WERI-Rb-1 (cell line): ENCODE measurements at regions not wholly inside any gene's neighbourhood (a gene's known extent, or its start where the extent isn't known, plus 50 kb on each side); places are given as distances from the start of the nearest gene placed in this dataset.

Source experiments
- DNase-seq: peaks from one replicate; pipeline ENCODE4 v3.0.0-alpha.2; 2020
- H3K27ac ChIP-seq: fragments of 250-450 bp; sonication (Bioruptor Pico); 2 replicates; pipeline ENCODE4 v1.5.1; 2020; ENCODE audit warnings: mild to moderate bottlenecking, moderate library complexity
- H3K27me3 ChIP-seq: fragments of 250-450 bp; sonication (Bioruptor Pico); 2 replicates; pipeline ENCODE4 v1.5.1; 2021; ENCODE audit warnings: mild to moderate bottlenecking, low read depth, moderate library complexity; ENCODE audit not compliant: insufficient read depth, severe bottlenecking
- H3K36me3 ChIP-seq: fragments of 250-450 bp; sonication (Bioruptor Pico); 2 replicates; pipeline ENCODE4 v1.5.1; 2020; ENCODE audit warnings: mild to moderate bottlenecking, moderate library complexity
- H3K4me3 ChIP-seq: 2 replicates; pipeline ENCODE4 v1.5.1; 2011; ENCODE audit warnings: low read depth, mild to moderate bottlenecking, control low read depth, low read length
- H3K9me3 ChIP-seq: fragments of 250-450 bp; sonication (Bioruptor Pico); 2 replicates; pipeline ENCODE4 v1.5.1; 2021; ENCODE audit warnings: mild to moderate bottlenecking, moderate library complexity; ENCODE audit not compliant: severe bottlenecking
- CTCF ChIP-seq: IDR thresholded peaks from 2 replicates; pipeline ENCODE4 v1.5.1; 2011; ENCODE audit warnings: low read depth, mild to moderate bottlenecking, control low read depth, inconsistent platforms, low read length

DNA sequence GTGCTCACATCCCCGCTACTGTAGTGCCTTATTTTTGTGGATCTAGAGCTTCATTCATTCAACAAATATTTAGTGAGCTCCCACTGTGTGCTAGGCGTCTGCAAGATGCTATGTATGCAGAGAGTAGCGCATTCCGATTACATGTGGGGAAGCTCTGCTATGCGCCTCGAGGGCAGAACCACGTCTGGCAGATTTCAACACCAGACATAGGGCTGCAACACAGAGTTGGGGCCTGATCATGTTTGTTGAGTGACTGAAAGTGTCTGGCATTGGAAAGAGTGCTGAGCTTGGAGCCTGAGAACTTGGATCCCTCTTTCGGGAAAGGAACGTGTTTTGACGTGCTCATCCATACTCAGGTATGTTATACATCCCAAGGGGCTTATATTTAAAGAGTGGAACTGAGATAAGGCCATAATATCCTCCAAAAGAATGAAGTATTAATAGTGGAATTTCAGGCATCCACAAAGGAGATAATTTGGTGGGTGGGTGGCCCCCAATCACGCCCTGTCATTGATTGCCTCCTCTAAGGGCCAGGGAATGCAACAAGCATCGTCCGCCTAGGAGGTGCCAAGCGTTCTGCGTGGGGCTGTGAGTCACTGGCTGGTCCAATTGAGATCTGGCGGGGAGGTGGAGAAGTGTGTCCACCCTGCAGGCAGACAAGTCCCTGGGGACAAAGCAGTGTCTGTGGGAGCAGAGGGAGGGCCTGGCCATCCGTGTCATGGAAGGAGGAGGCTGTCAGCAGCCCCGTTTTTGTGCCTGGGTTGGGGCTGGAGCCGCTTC lies 62.8 kb upstream of the ZBTB40 start:
- DNase-seq: no peak
- no peak overlapping the region for H3K4me3 ChIP-seq
- H3K9me3 ChIP-seq: no peaks in the 10 kb centered on the region
- H3K36me3 ChIP-seq: no peaks in the 10 kb centered on the region
- H3K27me3 ChIP-seq: no peaks in the 10 kb centered on the region
- H3K27ac ChIP-seq: no peak overlapping the region
- TF ChIP-seq CTCF: no peak

GRCh38 chr1:22393587-22393986 lies 58.1 kb upstream of the ZBTB40 start:
- H3K27me3 ChIP-seq: no peaks in the 10 kb centered on the region
- no peak for TF ChIP-seq CTCF
- H3K27ac ChIP-seq: no peak overlapping the region
- H3K9me3 ChIP-seq: no peaks in the 10 kb centered on the region
- no peaks in the 10 kb centered on the region for H3K36me3 ChIP-seq
- DNase-seq: no peak
- H3K4me3 ChIP-seq: no peak overlapping the region

DNA sequence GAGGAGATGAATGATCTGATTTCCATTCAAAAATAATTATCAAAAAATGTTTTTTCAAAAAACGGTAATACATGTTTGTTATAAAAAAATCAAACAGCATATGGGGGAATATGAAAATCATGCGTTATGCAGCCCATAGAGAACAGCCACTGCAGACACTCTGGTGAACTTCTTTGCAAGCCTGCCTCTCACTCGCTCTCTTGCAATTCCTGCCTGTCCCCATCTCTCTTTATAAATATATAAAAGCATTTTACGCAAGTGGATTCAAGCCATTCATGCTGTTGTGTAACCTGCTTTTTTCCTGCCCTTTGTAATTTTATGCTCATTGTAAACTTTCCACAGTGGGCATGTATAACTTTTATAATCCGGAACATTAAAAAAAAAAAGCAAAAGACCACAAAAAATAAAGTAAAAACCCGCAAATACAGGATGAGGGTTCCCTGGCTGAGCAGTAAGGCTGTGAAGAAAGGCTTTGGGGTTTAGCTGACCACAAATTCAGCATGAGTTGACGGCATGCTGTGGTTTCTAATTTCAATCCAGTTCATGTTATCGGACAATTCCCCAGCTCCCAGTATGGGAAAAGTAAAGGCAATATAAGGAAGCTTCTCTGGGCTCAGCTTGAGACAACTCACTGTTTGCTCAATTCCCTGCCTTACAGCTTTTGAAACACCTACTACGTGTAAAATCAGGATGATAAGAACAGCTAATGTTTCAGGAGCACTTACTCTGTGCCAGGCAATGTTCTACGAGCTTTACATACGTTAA lies 52.8 kb upstream of the ZBTB40 start:
- Histone ChIP-seq H3K27me3 (no peaks in the 10 kb centered on the region), H3K27ac (no peak overlapping the region), H3K36me3 (no peaks in the 10 kb centered on the region), H3K4me3 (no peak overlapping the region), H3K9me3 (no peaks in the 10 kb centered on the region)
- no peak for DNase-seq
- no peak for TF ChIP-seq CTCF

GRCh38 chr1:22399421-22400091 lies 52.1 kb upstream of the ZBTB40 start:
- Histone ChIP-seq H3K4me3 (no peak overlapping the region), H3K27ac (no peak overlapping the region), H3K36me3 (no peaks in the 10 kb centered on the region), H3K9me3 (no peaks in the 10 kb centered on the region), H3K27me3 (no peaks in the 10 kb centered on the region)
- no peak for TF ChIP-seq CTCF
- no peak for DNase-seq
